ENCODE measurements at regions not wholly inside any gene's neighbourhood (a gene's known extent, or its start where the extent isn't known, plus 50 kb on each side); places are given as distances from the start of the nearest gene placed in this dataset.

- Histone ChIP-seq H3K36me3 (no peaks in the 10 kb centered on the region), H3K9me3 (no peaks in the 10 kb centered on the region), H3K27me3 (no peaks in the 10 kb centered on the region), H3K4me1 (no peaks in the 10 kb centered on the region), H3K4me3 (no peak overlapping the region), H3K27ac (no peak overlapping the region)
- no peak for ATAC-seq
- intact Hi-C loops (cut with DNase I), result no loop called here
- DNase-seq, result no peak
- no peak for TF ChIP-seq CTCF (IDR thresholded peaks at IDR 0.05)
- FAIRE-seq, result no peak
- WGBS, 2 donors, result 55% methylated on average over 2 of the region's 2 CpGs
These were observed 94.9 kb upstream of the PLPPR1 start for GRCh38 chr9:100933656-100934055.

GRCh38 chr9:100937382-100937781, 91.1 kb upstream of the PLPPR1 start:
- ATAC-seq (no peak), DNase-seq (no peak), FAIRE-seq (no peak)
- Histone ChIP-seq H3K9me3 (no peaks in the 10 kb centered on the region), H3K27ac (no peak overlapping the region), H3K27me3 (no peaks in the 10 kb centered on the region), H3K4me3 (no peak overlapping the region), H3K36me3 (no peaks in the 10 kb centered on the region), H3K4me1 (no peaks in the 10 kb centered on the region)
- WGBS, 2 donors, result 50 to 55% methylated on average over 3 of the region's 3 CpGs
- TF ChIP-seq CTCF (IDR thresholded peaks at IDR 0.05), result no peak
- intact Hi-C loops (cut with DNase I), result no loop called here

GRCh38 chr9:100938507-100938906, 90.0 kb upstream of the PLPPR1 start:
- no peak for ATAC-seq
- no peak for TF ChIP-seq CTCF (IDR thresholded peaks at IDR 0.05)
- no peak for DNase-seq
- WGBS, 2 donors, result 83 to 92% methylated on average over 1 of the region's 1 CpG
- FAIRE-seq, result no peak
- no peaks in the 10 kb centered on the region for H3K36me3 ChIP-seq
- no peaks in the 10 kb centered on the region for H3K9me3 ChIP-seq
- intact Hi-C loops (cut with DNase I), result no loop called here
- H3K4me3 ChIP-seq, result no peak overlapping the region
- H3K4me1 ChIP-seq, result no peaks in the 10 kb centered on the region
- H3K27me3 ChIP-seq, result no peaks in the 10 kb centered on the region
- no peak overlapping the region for H3K27ac ChIP-seq

- no peak overlapping the region for H3K27ac ChIP-seq
- H3K4me1 ChIP-seq, result no peaks in the 10 kb centered on the region
- H3K27me3 ChIP-seq, result no peaks in the 10 kb centered on the region
- no peaks in the 10 kb centered on the region for H3K36me3 ChIP-seq
- no peak for TF ChIP-seq CTCF (IDR thresholded peaks at IDR 0.05)
- no peaks in the 10 kb centered on the region for H3K9me3 ChIP-seq
- H3K4me3 ChIP-seq, result no peak overlapping the region
- DNase-seq, result no peak
- intact Hi-C loops (cut with DNase I), result no loop called here
- no peak for FAIRE-seq
- no peak for ATAC-seq
These were observed 88.9 kb upstream of the PLPPR1 start for GRCh38 chr9:100939636-100940035.

- Histone ChIP-seq H3K9me3 (no peaks in the 10 kb centered on the region), H3K4me3 (no peak overlapping the region), H3K27me3 (no peaks in the 10 kb centered on the region), H3K36me3 (no peaks in the 10 kb centered on the region), H3K27ac (no peak overlapping the region), H3K4me1 (no peaks in the 10 kb centered on the region)
- intact Hi-C loops (cut with DNase I), result no loop called here
- no peak for TF ChIP-seq CTCF (IDR thresholded peaks at IDR 0.05)
- 50 to 62% methylated on average over 3 of the region's 3 CpGs for WGBS, 2 donors
- FAIRE-seq (no peak), ATAC-seq (no peak), DNase-seq (no peak)
These were observed 69.3 kb upstream of the PLPPR1 start for GRCh38 chr9:100959226-100959625.

Data from pancreas (tissue), 10 donors.